OCI-LY3 (cell line): ENCODE measurements at regions not wholly inside any gene's neighbourhood (a gene's known extent, or its start where the extent isn't known, plus 50 kb on each side); places are given as distances from the start of the nearest gene placed in this dataset.

Experiments
- H2AFZ ChIP-seq: fragments of 200-600, 300-600 bp; shearing (Covaris generic); 2 replicates; pipeline ENCODE4 v1.6.0; 2014; ENCODE audit warnings: antibody characterized with exemption, low read depth, low read length
- H3K27ac ChIP-seq: fragments of 200-600, 300-600 bp; sonication (generic); 2 replicates; pipeline ENCODE4 v1.5.1; 2014; ENCODE audit warnings: mild to moderate bottlenecking, low read length, moderate library complexity, mixed read lengths
- H3K27me3 ChIP-seq: fragments of 200-600, 300-600 bp; sonication (generic); 2 replicates; pipeline ENCODE4 v1.6.1; 2014; ENCODE audit warnings: low read depth, low read length, mixed read lengths
- H3K36me3 ChIP-seq: fragments of 200-600, 300-600 bp; sonication (generic); replicated peaks from 2 replicates; pipeline ENCODE3; 2014; ENCODE audit warnings: low read depth, low read length, mixed read lengths
- H3K4me1 ChIP-seq: fragments of 300-600, 200-600 bp; sonication (generic); 2 replicates; pipeline ENCODE4 v1.6.1; 2014; ENCODE audit warnings: low read length, mixed read lengths
- H3K4me2 ChIP-seq: fragments of 200-600, 300-600 bp; sonication (generic); 2 replicates; pipeline ENCODE4 v1.6.1; 2014; ENCODE audit warnings: low read length, mixed read lengths
- H3K4me3 ChIP-seq: fragments of 300-600, 200-600 bp; sonication (generic); 2 replicates; pipeline ENCODE4 v1.5.1; 2014; ENCODE audit warnings: antibody characterized with exemption, mild to moderate bottlenecking, low read length, moderate library complexity
- H3K79me2 ChIP-seq: fragments of 300-600, 200-600 bp; shearing (Covaris generic); 2 replicates; pipeline ENCODE4 v1.6.1; 2014; ENCODE audit warnings: mild to moderate bottlenecking, low read length, mixed read lengths
- H3K9ac ChIP-seq: fragments of 300-600, 200-600 bp; shearing (Covaris generic); 2 replicates; pipeline ENCODE4 v1.6.0; 2014; ENCODE audit warnings: mild to moderate bottlenecking, low read length, moderate library complexity
- H3K9me3 ChIP-seq: fragments of 200-600, 300-600 bp; shearing (Covaris generic); 2 replicates; pipeline ENCODE4 v1.6.1; 2014; ENCODE audit warnings: low read length, mixed read lengths; ENCODE audit not compliant: insufficient read depth
- H4K20me1 ChIP-seq: fragments of 200-600, 300-600 bp; sonication (generic); 2 replicates; pipeline ENCODE4 v1.6.1; 2016; ENCODE audit warnings: low read length, mixed read lengths; ENCODE audit not compliant: insufficient read depth
- CTCF ChIP-seq: fragments of 200-600, 300-600 bp; sonication (generic); IDR thresholded peaks from 2 replicates; pipeline ENCODE4 v1.5.1; 2014; ENCODE audit warnings: antibody characterized with exemption, low read length, low read depth
- EZH2phosphoT487 ChIP-seq: fragments of 200-600 bp; shearing (Covaris generic); IDR thresholded peaks from 2 replicates; pipeline ENCODE4 v1.6.1; 2018; ENCODE audit warnings: antibody characterized with exemption, mixed run types, low read depth

GRCh38 chr3:5841599-5841998 lies 654.1 kb downstream of the EDEM1 start:
- TF ChIP-seq EZH2phosphoT487 (no peak), CTCF (no peak)
- Histone ChIP-seq H3K27me3 (no peaks in the 10 kb centered on the region), H3K4me2 (no peak overlapping the region), H3K79me2 (no peaks in the 10 kb centered on the region), H4K20me1 (no peaks in the 10 kb centered on the region), H3K4me1 (no peaks in the 10 kb centered on the region), H3K36me3 (no peaks in the 10 kb centered on the region), H3K27ac (no peak overlapping the region), H3K9ac (no peak overlapping the region), H2AFZ (no peak overlapping the region), H3K9me3 (no peaks in the 10 kb centered on the region), H3K4me3 (no peak overlapping the region)

GRCh38 chr3:5846261-5846660 lies 658.8 kb downstream of the EDEM1 start:
- Histone ChIP-seq H3K79me2 (no peaks in the 10 kb centered on the region), H3K9me3 (no peaks in the 10 kb centered on the region), H3K4me2 (no peak overlapping the region), H3K4me3 (no peak overlapping the region), H3K27ac (no peak overlapping the region), H3K4me1 (no peaks in the 10 kb centered on the region), H4K20me1 (no peaks in the 10 kb centered on the region), H3K27me3 (no peaks in the 10 kb centered on the region), H3K9ac (no peak overlapping the region), H3K36me3 (no peaks in the 10 kb centered on the region), H2AFZ (no peak overlapping the region)
- TF ChIP-seq EZH2phosphoT487 (no peak), CTCF (no peak)

- Histone ChIP-seq H3K4me3 (no peak overlapping the region), H3K9ac (no peak overlapping the region), H3K27ac (no peak overlapping the region), H3K4me1 (no peaks in the 10 kb centered on the region), H3K36me3 (no peaks in the 10 kb centered on the region), H3K27me3 (no peaks in the 10 kb centered on the region), H4K20me1 (no peaks in the 10 kb centered on the region), H3K4me2 (no peak overlapping the region), H2AFZ (no peak overlapping the region), H3K9me3 (no peaks in the 10 kb centered on the region), H3K79me2 (no peaks in the 10 kb centered on the region)
- no peak for TF ChIP-seq EZH2phosphoT487
- no peak for TF ChIP-seq CTCF
Observed at GRCh38 chr3:5861151-5861550, 673.6 kb downstream of the EDEM1 start.

- no peaks in the 10 kb centered on the region for H3K9me3 ChIP-seq
- TF ChIP-seq EZH2phosphoT487 (no peak), CTCF (no peak)
- H3K27me3 ChIP-seq = no peaks in the 10 kb centered on the region
- H3K4me3 ChIP-seq = no peak overlapping the region
- H3K9ac ChIP-seq = no peak overlapping the region
- no peak overlapping the region for H3K27ac ChIP-seq
- H3K4me2 ChIP-seq = no peak overlapping the region
- H3K36me3 ChIP-seq = no peaks in the 10 kb centered on the region
- no peaks in the 10 kb centered on the region for H3K4me1 ChIP-seq
- no peaks in the 10 kb centered on the region for H3K79me2 ChIP-seq
- no peak overlapping the region for H2AFZ ChIP-seq
- no peaks in the 10 kb centered on the region for H4K20me1 ChIP-seq
Observed at GRCh38 chr3:5874931-5875341, 687.4 kb downstream of the EDEM1 start.
